ENCODE measurements at regions not wholly inside any gene's neighbourhood (a gene's known extent, or its start where the extent isn't known, plus 50 kb on each side); places are given as distances from the start of the nearest gene placed in this dataset.

DNA sequence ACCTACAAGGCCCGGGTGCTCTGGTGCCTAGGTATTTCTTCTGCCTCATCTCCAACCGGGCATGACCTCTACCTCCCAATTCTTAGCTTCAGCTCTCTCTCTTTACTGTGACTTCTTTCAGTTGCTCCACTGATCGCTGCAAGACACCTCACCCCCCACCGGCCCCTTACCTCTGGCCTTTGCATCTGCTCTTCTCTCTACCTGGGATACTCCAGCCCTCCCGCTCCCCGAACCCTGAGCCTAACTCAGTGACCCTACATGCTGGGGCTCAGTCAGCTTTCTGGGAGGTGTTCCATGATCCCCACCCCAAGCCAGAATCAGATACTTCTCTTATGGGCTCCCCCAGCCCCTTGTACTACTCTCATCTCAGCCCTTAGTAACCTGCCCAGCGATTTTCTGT lies 99.6 kb downstream of the EFNB1 start:
- TF ChIP-seq, protein P1, sequence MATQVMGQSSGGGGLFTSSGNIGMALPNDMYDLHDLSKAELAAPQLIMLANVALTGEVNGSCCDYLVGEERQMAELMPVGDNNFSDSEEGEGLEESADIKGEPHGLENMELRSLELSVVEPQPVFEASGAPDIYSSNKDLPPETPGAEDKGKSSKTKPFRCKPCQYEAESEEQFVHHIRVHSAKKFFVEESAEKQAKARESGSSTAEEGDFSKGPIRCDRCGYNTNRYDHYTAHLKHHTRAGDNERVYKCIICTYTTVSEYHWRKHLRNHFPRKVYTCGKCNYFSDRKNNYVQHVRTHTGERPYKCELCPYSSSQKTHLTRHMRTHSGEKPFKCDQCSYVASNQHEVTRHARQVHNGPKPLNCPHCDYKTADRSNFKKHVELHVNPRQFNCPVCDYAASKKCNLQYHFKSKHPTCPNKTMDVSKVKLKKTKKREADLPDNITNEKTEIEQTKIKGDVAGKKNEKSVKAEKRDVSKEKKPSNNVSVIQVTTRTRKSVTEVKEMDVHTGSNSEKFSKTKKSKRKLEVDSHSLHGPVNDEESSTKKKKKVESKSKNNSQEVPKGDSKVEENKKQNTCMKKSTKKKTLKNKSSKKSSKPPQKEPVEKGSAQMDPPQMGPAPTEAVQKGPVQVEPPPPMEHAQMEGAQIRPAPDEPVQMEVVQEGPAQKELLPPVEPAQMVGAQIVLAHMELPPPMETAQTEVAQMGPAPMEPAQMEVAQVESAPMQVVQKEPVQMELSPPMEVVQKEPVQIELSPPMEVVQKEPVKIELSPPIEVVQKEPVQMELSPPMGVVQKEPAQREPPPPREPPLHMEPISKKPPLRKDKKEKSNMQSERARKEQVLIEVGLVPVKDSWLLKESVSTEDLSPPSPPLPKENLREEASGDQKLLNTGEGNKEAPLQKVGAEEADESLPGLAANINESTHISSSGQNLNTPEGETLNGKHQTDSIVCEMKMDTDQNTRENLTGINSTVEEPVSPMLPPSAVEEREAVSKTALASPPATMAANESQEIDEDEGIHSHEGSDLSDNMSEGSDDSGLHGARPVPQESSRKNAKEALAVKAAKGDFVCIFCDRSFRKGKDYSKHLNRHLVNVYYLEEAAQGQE (tag by site-specific recombination; IDR thresholded peaks at IDR 0.05), result no peak
- no peak for TF ChIP-seq ZFP3 (tag by site-specific recombination; IDR thresholded peaks at IDR 0.05; ENCODE audit: low read depth)
- TF ChIP-seq, protein P2, sequence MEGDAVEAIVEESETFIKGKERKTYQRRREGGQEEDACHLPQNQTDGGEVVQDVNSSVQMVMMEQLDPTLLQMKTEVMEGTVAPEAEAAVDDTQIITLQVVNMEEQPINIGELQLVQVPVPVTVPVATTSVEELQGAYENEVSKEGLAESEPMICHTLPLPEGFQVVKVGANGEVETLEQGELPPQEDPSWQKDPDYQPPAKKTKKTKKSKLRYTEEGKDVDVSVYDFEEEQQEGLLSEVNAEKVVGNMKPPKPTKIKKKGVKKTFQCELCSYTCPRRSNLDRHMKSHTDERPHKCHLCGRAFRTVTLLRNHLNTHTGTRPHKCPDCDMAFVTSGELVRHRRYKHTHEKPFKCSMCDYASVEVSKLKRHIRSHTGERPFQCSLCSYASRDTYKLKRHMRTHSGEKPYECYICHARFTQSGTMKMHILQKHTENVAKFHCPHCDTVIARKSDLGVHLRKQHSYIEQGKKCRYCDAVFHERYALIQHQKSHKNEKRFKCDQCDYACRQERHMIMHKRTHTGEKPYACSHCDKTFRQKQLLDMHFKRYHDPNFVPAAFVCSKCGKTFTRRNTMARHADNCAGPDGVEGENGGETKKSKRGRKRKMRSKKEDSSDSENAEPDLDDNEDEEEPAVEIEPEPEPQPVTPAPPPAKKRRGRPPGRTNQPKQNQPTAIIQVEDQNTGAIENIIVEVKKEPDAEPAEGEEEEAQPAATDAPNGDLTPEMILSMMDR (tag by site-specific recombination; IDR thresholded peaks at IDR 0.05), result no peak
- TF ChIP-seq, protein P3, sequence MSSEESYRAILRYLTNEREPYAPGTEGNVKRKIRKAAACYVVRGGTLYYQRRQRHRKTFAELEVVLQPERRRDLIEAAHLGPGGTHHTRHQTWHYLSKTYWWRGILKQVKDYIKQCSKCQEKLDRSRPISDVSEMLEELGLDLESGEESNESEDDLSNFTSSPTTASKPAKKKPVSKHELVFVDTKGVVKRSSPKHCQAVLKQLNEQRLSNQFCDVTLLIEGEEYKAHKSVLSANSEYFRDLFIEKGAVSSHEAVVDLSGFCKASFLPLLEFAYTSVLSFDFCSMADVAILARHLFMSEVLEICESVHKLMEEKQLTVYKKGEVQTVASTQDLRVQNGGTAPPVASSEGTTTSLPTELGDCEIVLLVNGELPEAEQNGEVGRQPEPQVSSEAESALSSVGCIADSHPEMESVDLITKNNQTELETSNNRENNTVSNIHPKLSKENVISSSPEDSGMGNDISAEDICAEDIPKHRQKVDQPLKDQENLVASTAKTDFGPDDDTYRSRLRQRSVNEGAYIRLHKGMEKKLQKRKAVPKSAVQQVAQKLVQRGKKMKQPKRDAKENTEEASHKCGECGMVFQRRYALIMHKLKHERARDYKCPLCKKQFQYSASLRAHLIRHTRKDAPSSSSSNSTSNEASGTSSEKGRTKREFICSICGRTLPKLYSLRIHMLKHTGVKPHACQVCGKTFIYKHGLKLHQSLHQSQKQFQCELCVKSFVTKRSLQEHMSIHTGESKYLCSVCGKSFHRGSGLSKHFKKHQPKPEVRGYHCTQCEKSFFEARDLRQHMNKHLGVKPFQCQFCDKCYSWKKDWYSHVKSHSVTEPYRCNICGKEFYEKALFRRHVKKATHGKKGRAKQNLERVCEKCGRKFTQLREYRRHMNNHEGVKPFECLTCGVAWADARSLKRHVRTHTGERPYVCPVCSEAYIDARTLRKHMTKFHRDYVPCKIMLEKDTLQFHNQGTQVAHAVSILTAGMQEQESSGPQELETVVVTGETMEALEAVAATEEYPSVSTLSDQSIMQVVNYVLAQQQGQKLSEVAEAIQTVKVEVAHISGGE (tag by site-specific recombination; conservative IDR thresholded peaks at IDR 0.05; ENCODE audit: low read depth), result no peak
- TF ChIP-seq ZNF747 (tag by site-specific recombination; IDR thresholded peaks at IDR 0.05), result no peak
- TF ChIP-seq HOXD13 (CRISPR knock-in tag; IDR thresholded peaks at IDR 0.05; ENCODE audit: borderline replicate concordance), result no peak
- no peak for TF ChIP-seq TCF7L2 (IDR thresholded peaks at IDR 0.05; ENCODE audit: borderline replicate concordance, low read depth, low read length)
- TF ChIP-seq ZNF274 (IDR thresholded peaks at IDR 0.05; ENCODE audit: low read length), result no peak
- no peak for TF ChIP-seq ZNF274 (tag by site-specific recombination; IDR thresholded peaks at IDR 0.05; ENCODE audit: borderline replicate concordance)
- no peak for TF ChIP-seq MYNN (tag by site-specific recombination; IDR thresholded peaks at IDR 0.05; ENCODE audit: borderline replicate concordance)
- no peak for TF ChIP-seq SP2 (tag by site-specific recombination; IDR thresholded peaks at IDR 0.05)
- TF ChIP-seq ZNF184 (tag by site-specific recombination; IDR thresholded peaks at IDR 0.05), result no peak

Measured in HEK293 (cell line).